A549 (cell line): ENCODE measurements at regions not wholly inside any gene's neighbourhood (a gene's known extent, or its start where the extent isn't known, plus 50 kb on each side); places are given as distances from the start of the nearest gene placed in this dataset.

Experiments used
- CHD2 ChIP-seq: fragments of 150-350 bp; IDR thresholded peaks from 2 replicates; pipeline ENCODE4 v1.6.1; 2014; ENCODE audit warnings: low read length; ENCODE audit not compliant: partially characterized antibody
- CTCF ChIP-seq: fragments of >200 bp; sonication (Bioruptor Twin); formaldehyde crosslinking; IDR thresholded peaks from 3 replicates; pipeline ENCODE4 v1.5.1; 2016
- EP300 ChIP-seq, 2 experiments: fragments of >200 bp; sonication (Bioruptor Twin); formaldehyde crosslinking; IDR thresholded peaks; 2 replicates in 1 of 2; 3 replicates in 1 of 2; pipeline ENCODE4 v1.6.1; 2016 to 2017
- GATA3 ChIP-seq: IDR thresholded peaks from 2 replicates; pipeline ENCODE4 v1.6.1; 2012; ENCODE audit warnings: borderline replicate concordance
- KDM5A ChIP-seq: fragments of 200-600 bp; sonication (generic); IDR thresholded peaks from 2 replicates; pipeline ENCODE4 v1.6.1; 2016; ENCODE audit warnings: antibody characterized with exemption, mild to moderate bottlenecking
- MAZ ChIP-seq: fragments of 150-350 bp; IDR thresholded peaks from 2 replicates; pipeline ENCODE4 v1.6.1; 2014; ENCODE audit warnings: antibody characterized with exemption, low read depth, low read length, borderline replicate concordance
- NFE2L2 ChIP-seq: fragments of 150-350 bp; conservative IDR thresholded peaks from 2 replicates; pipeline ENCODE4 v1.6.1; 2014; ENCODE audit warnings: low read length
- POLR2A ChIP-seq: IDR thresholded peaks from 2 replicates; pipeline ENCODE4 v1.6.1; 2012; ENCODE audit warnings: mild to moderate bottlenecking, low read length
- RAD21 ChIP-seq, 2 experiments: fragments of >200 bp in 1 of 2; sonication (Bioruptor Twin) in 1 of 2; formaldehyde crosslinking in 1 of 2; IDR thresholded peaks in 1 of 2; conservative IDR thresholded peaks in 1 of 2; 2 replicates in 1 of 2; 3 replicates in 1 of 2; pipeline ENCODE4 v1.6.1; 2012 to 2018; ENCODE audit warnings: inconsistent platforms in 1 of 2
- RCOR1 ChIP-seq: fragments of 150-350 bp; IDR thresholded peaks from 2 replicates; pipeline ENCODE4 v1.6.1; 2014; ENCODE audit warnings: antibody characterized with exemption, low read length, low read depth
- RNF2 ChIP-seq: fragments of 200-600 bp; sonication (generic); IDR thresholded peaks from 2 replicates; pipeline ENCODE4 v1.6.1; 2016; ENCODE audit warnings: low read depth, mild to moderate bottlenecking, antibody characterized with exemption, moderate library complexity, borderline replicate concordance
- USF2 ChIP-seq: fragments of 450-650 bp; IDR thresholded peaks from 2 replicates; pipeline ENCODE4 v1.6.1; 2014; ENCODE audit warnings: antibody characterized with exemption
- ZNF302 ChIP-seq: fragments of 250-450 bp; sonication (Bioruptor Pico); IDR thresholded peaks from 2 replicates; pipeline ENCODE4 v1.9.0; 2021; ENCODE audit warnings: inconsistent platforms, mild to moderate bottlenecking, moderate library complexity
- TF ChIP-seq, protein P1 (sequence below): fragments of 250-450 bp; sonication (Bioruptor Pico); IDR thresholded peaks from 2 replicates; pipeline ENCODE4 v1.5.0; 2021; ENCODE audit warnings: mild to moderate bottlenecking, moderate library complexity, borderline replicate concordance

- no peak for TF ChIP-seq CTCF
- no peak for TF ChIP-seq MAZ
- no peak for TF ChIP-seq RNF2
- no peak for TF ChIP-seq RCOR1
- no peak for TF ChIP-seq GATA3
- TF ChIP-seq EP300 (IDR thresholded peaks at IDR 0.05), result no peak
- no peak for TF ChIP-seq POLR2A
- TF ChIP-seq CHD2, result no peak
- no peak for TF ChIP-seq USF2
- TF ChIP-seq KDM5A, result no peak
- TF ChIP-seq, protein P1, sequence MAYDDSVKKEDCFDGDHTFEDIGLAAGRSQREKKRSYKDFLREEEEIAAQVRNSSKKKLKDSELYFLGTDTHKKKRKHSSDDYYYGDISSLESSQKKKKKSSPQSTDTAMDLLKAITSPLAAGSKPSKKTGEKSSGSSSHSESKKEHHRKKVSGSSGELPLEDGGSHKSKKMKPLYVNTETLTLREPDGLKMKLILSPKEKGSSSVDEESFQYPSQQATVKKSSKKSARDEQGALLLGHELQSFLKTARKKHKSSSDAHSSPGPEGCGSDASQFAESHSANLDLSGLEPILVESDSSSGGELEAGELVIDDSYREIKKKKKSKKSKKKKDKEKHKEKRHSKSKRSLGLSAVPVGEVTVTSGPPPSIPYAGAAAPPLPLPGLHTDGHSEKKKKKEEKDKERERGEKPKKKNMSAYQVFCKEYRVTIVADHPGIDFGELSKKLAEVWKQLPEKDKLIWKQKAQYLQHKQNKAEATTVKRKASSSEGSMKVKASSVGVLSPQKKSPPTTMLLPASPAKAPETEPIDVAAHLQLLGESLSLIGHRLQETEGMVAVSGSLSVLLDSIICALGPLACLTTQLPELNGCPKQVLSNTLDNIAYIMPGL (CRISPR knock-in tag), result no peak
- no peak for TF ChIP-seq ZNF302 (CRISPR knock-in tag)
- no peak for TF ChIP-seq RAD21 (conservative IDR thresholded peaks at IDR 0.05 in 1 of 2, IDR thresholded peaks at IDR 0.05 in 1 of 2)
- no peak for TF ChIP-seq NFE2L2
Measured at GRCh38 chr20:22288957-22289356, 295.4 kb downstream of the FOXA2 start.
